Smooth muscle cell (in vitro differentiated cells): ENCODE measurements at regions not wholly inside any gene's neighbourhood (a gene's known extent, or its start where the extent isn't known, plus 50 kb on each side); places are given as distances from the start of the nearest gene placed in this dataset.

Source experiments
- DNase-seq: peaks from one replicate; lab custom pipeline; 2025; ENCODE audit not compliant: unreplicated experiment; lab: John Stamatoyannopoulos, UW
- H2AFZ ChIP-seq: fragments of 200-600 bp; sonication (generic); 2 replicates; pipeline ENCODE4 v1.6.0; 2016; ENCODE audit warnings: antibody characterized with exemption, low read depth, mild to moderate bottlenecking
- H3F3A ChIP-seq: fragments of 200-600 bp; sonication (generic); 2 replicates; pipeline ENCODE4 v1.6.0; 2017; ENCODE audit warnings: antibody characterized with exemption, low read depth
- H3K27ac ChIP-seq: fragments of 200-600 bp; sonication (generic); 2 replicates; pipeline ENCODE4 v1.5.1; 2016; ENCODE audit warnings: low read depth, mild to moderate bottlenecking
- H3K27me3 ChIP-seq: fragments of 200-600 bp; sonication (generic); 2 replicates; pipeline ENCODE4 v1.6.1; 2016; ENCODE audit warnings: low read depth, mild to moderate bottlenecking
- H3K36me3 ChIP-seq: fragments of 200-600 bp; sonication (generic); 2 replicates; pipeline ENCODE4 v1.5.1; 2016; ENCODE audit warnings: low read depth
- H3K4me1 ChIP-seq: fragments of 200-600 bp; sonication (generic); 2 replicates; pipeline ENCODE4 v1.5.1; 2016; ENCODE audit warnings: low read depth
- H3K4me2 ChIP-seq: fragments of 200-600 bp; sonication (generic); 2 replicates; pipeline ENCODE4 v1.6.0; 2016; ENCODE audit warnings: mild to moderate bottlenecking
- H3K4me3 ChIP-seq: fragments of 200-600 bp; sonication (generic); 2 replicates; pipeline ENCODE4 v1.5.1; 2016; ENCODE audit warnings: mild to moderate bottlenecking
- H3K79me2 ChIP-seq: fragments of 200-600 bp; sonication (generic); 2 replicates; pipeline ENCODE4 v1.6.0; 2016; ENCODE audit warnings: low read depth, mild to moderate bottlenecking
- H3K9ac ChIP-seq: fragments of 200-600 bp; sonication (generic); 2 replicates; pipeline ENCODE4 v1.6.0; 2016; ENCODE audit warnings: low read depth
- H3K9me3 ChIP-seq: fragments of 200-600 bp; sonication (generic); replicated peaks from 2 replicates; pipeline ENCODE4 v1.5.1; 2016; ENCODE audit warnings: low read depth
- H4K20me1 ChIP-seq: fragments of 200-600 bp; sonication (generic); 2 replicates; pipeline ENCODE4 v1.6.0; 2016; ENCODE audit warnings: low read depth
- CTCF ChIP-seq: fragments of 200-600 bp; sonication (generic); IDR thresholded peaks from 2 replicates; pipeline ENCODE4 v1.5.1; 2017; ENCODE audit warnings: borderline replicate concordance, mild to moderate bottlenecking, antibody characterized with exemption; ENCODE audit not compliant: insufficient read depth, poor library complexity, severe bottlenecking
- WGBS: methylation state at CpG from one replicate; pipeline ENCODE4 v1.1.7; 2016; ENCODE audit warnings: low lambda C conversion rate; 5-methylcytosine and 5-hydroxymethylcytosine counted together

GRCh38 chr6:2502998-2503674 is 247.6 kb downstream of the MYLK4 start:
- Histone ChIP-seq H3K4me2 (peak overlapping the region; percentile 69), H3K4me1 (no peaks in the 10 kb centered on the region), H2AFZ (no peak overlapping the region), H3K9me3 (no peaks in the 10 kb centered on the region), H3F3A (no peaks in the 10 kb centered on the region), H3K4me3 (no peak overlapping the region), H3K9ac (no peak overlapping the region), H3K27ac (peak overlapping the region; percentile 58), H3K36me3 (no peaks in the 10 kb centered on the region), H3K27me3 (no peaks in the 10 kb centered on the region), H3K79me2 (no peaks in the 10 kb centered on the region), H4K20me1 (no peaks in the 10 kb centered on the region)
- 56% methylated on average over 10 of the region's 10 CpGs for WGBS
- no peak for DNase-seq
- no peak for TF ChIP-seq CTCF

GRCh38 chr6:2502096-2502997 is 248.4 kb downstream of the MYLK4 start:
- TF ChIP-seq CTCF, result no peak
- WGBS, result 57% methylated on average over 18 of the region's 18 CpGs

GRCh38 chr6:2497922-2498623 is 252.6 kb downstream of the MYLK4 start:
- DNase-seq, result no peak
- Histone ChIP-seq H3K36me3 (no peaks in the 10 kb centered on the region), H3K4me2 (no peak overlapping the region), H3K4me1 (no peaks in the 10 kb centered on the region), H2AFZ (no peak overlapping the region), H3K9me3 (no peaks in the 10 kb centered on the region), H3F3A (no peaks in the 10 kb centered on the region), H3K79me2 (no peaks in the 10 kb centered on the region), H3K27ac (no peak overlapping the region), H3K4me3 (no peak overlapping the region), H4K20me1 (no peaks in the 10 kb centered on the region), H3K27me3 (no peaks in the 10 kb centered on the region), H3K9ac (no peak overlapping the region)
- TF ChIP-seq CTCF, result no peak
- WGBS, result 95% methylated on average over 11 of the region's 11 CpGs

More at GRCh38 chr6:2502096-2502997, 248.4 kb downstream of the MYLK4 start:
- Histone ChIP-seq H3K27me3 (no peaks in the 10 kb centered on the region), H3K36me3 (no peaks in the 10 kb centered on the region), H3K4me3 (no peak overlapping the region), H3F3A (no peaks in the 10 kb centered on the region), H3K4me1 (no peaks in the 10 kb centered on the region), H3K4me2 (peak overlapping the region; percentile 69), H3K27ac (peak overlapping the region; percentile 58), H2AFZ (no peak overlapping the region), H3K9me3 (no peaks in the 10 kb centered on the region), H3K79me2 (no peaks in the 10 kb centered on the region), H3K9ac (no peak overlapping the region), H4K20me1 (no peaks in the 10 kb centered on the region)
- no peak for DNase-seq
